GM23248 (cell line): ENCODE measurements at regions not wholly inside any gene's neighbourhood (a gene's known extent, or its start where the extent isn't known, plus 50 kb on each side); places are given as distances from the start of the nearest gene placed in this dataset.

Source experiments
- EZH2 ChIP-seq: fragments of 200-600 bp; sonication (generic); IDR thresholded peaks from 2 replicates; pipeline ENCODE4 v1.6.1; 2018; ENCODE audit warnings: antibody characterized with exemption, mild to moderate bottlenecking; ENCODE audit not compliant: insufficient read depth, poor library complexity, severe bottlenecking
- EZH2phosphoT487 ChIP-seq: fragments of 200-600 bp; sonication (generic); IDR thresholded peaks from 2 replicates; pipeline ENCODE4 v1.6.1; 2018; ENCODE audit warnings: antibody characterized with exemption, moderate library complexity, mild to moderate bottlenecking, low read depth; ENCODE audit not compliant: insufficient read depth

DNA sequence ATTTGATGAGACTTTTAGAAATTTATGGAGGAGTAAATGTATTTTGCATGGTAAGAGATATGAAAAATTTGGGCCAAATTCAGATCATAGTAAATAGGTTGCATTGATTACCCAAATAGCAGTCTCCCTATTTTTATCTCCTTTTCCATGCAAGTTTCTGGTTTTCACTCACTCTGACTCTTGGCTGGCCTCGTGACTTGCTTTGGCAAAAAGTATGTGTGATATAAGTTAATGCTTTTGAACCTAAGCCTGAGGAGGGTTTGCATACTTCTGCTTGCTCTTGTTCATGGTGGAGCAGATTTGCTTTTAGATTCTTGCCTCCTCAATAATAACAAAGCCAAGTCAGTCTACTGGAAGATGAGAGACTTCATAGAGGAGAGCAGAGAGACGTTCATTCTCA is 1045.9 kb upstream of the CDH8 start:
- TF ChIP-seq EZH2phosphoT487 (no peak), EZH2 (no peak)
